ENCODE measurements at regions not wholly inside any gene's neighbourhood (a gene's known extent, or its start where the extent isn't known, plus 50 kb on each side); places are given as distances from the start of the nearest gene placed in this dataset.

- H3K27ac Mint-ChIP-seq = no peak overlapping the region
Observed at GRCh38 chr12:90631591-90632212, 323.3 kb downstream of the CCER1 start.

GRCh38 chr12:90630006-90630405 is 325.0 kb downstream of the CCER1 start:
- H3K27me3 Mint-ChIP-seq (ENCODE audit: low read depth) = no peaks in the 10 kb centered on the region
- no peak overlapping the region for H3K27ac Mint-ChIP-seq
- H3K4me3 Mint-ChIP-seq = no peak overlapping the region
- H3K36me3 Mint-ChIP-seq (ENCODE audit: low read depth) = no peaks in the 10 kb centered on the region
- no peaks in the 10 kb centered on the region for H3K4me1 Mint-ChIP-seq (ENCODE audit: low read depth)
- H3K9me3 Mint-ChIP-seq = no peaks in the 10 kb centered on the region

More at GRCh38 chr12:90631591-90632212, 323.3 kb downstream of the CCER1 start:
- no peaks in the 10 kb centered on the region for H3K4me1 Mint-ChIP-seq (ENCODE audit: low read depth)
- H3K27me3 Mint-ChIP-seq (ENCODE audit: low read depth) = no peaks in the 10 kb centered on the region
- no peaks in the 10 kb centered on the region for H3K36me3 Mint-ChIP-seq (ENCODE audit: low read depth)
- no peak overlapping the region for H3K4me3 Mint-ChIP-seq
- no peaks in the 10 kb centered on the region for H3K9me3 Mint-ChIP-seq

GRCh38 chr12:90628213-90628612 is 326.8 kb downstream of the CCER1 start:
- Mint-ChIP-seq H3K9me3 (no peaks in the 10 kb centered on the region), H3K36me3 (ENCODE audit: low read depth) (no peaks in the 10 kb centered on the region), H3K4me3 (no peak overlapping the region), H3K4me1 (ENCODE audit: low read depth) (no peaks in the 10 kb centered on the region), H3K27ac (no peak overlapping the region), H3K27me3 (ENCODE audit: low read depth) (no peaks in the 10 kb centered on the region)

GRCh38 chr12:90627180-90627896 is 327.6 kb downstream of the CCER1 start:
- no peaks in the 10 kb centered on the region for H3K4me1 Mint-ChIP-seq (ENCODE audit: low read depth)
- H3K36me3 Mint-ChIP-seq (ENCODE audit: low read depth) = no peaks in the 10 kb centered on the region
- no peaks in the 10 kb centered on the region for H3K27me3 Mint-ChIP-seq (ENCODE audit: low read depth)
- H3K9me3 Mint-ChIP-seq = no peaks in the 10 kb centered on the region
- H3K4me3 Mint-ChIP-seq = no peak overlapping the region
- H3K27ac Mint-ChIP-seq = no peak overlapping the region

GRCh38 chr12:90622431-90622830 is 332.5 kb downstream of the CCER1 start:
- Mint-ChIP-seq H3K36me3 (ENCODE audit: low read depth) (no peaks in the 10 kb centered on the region), H3K4me1 (ENCODE audit: low read depth) (no peaks in the 10 kb centered on the region), H3K4me3 (no peak overlapping the region), H3K9me3 (no peaks in the 10 kb centered on the region), H3K27me3 (ENCODE audit: low read depth) (no peaks in the 10 kb centered on the region), H3K27ac (no peak overlapping the region)

- no peak overlapping the region for H3K4me3 Mint-ChIP-seq
- H3K27me3 Mint-ChIP-seq (ENCODE audit: low read depth) = no peaks in the 10 kb centered on the region
- no peaks in the 10 kb centered on the region for H3K9me3 Mint-ChIP-seq
- no peak overlapping the region for H3K27ac Mint-ChIP-seq
- H3K36me3 Mint-ChIP-seq (ENCODE audit: low read depth) = no peaks in the 10 kb centered on the region
- H3K4me1 Mint-ChIP-seq (ENCODE audit: low read depth) = no peaks in the 10 kb centered on the region
Observed at GRCh38 chr12:90621927-90622326, 333.0 kb downstream of the CCER1 start.

GRCh38 chr12:90619943-90620342 is 335.0 kb downstream of the CCER1 start:
- H3K27me3 Mint-ChIP-seq (ENCODE audit: low read depth) = no peaks in the 10 kb centered on the region
- H3K9me3 Mint-ChIP-seq = no peaks in the 10 kb centered on the region
- H3K27ac Mint-ChIP-seq = no peak overlapping the region
- no peaks in the 10 kb centered on the region for H3K36me3 Mint-ChIP-seq (ENCODE audit: low read depth)
- no peaks in the 10 kb centered on the region for H3K4me1 Mint-ChIP-seq (ENCODE audit: low read depth)
- H3K4me3 Mint-ChIP-seq = no peak overlapping the region

GRCh38 chr12:90618586-90618985 is 336.4 kb downstream of the CCER1 start:
- Mint-ChIP-seq H3K36me3 (ENCODE audit: low read depth) (no peaks in the 10 kb centered on the region), H3K27ac (no peak overlapping the region), H3K4me3 (no peak overlapping the region), H3K4me1 (ENCODE audit: low read depth) (no peaks in the 10 kb centered on the region), H3K27me3 (ENCODE audit: low read depth) (no peaks in the 10 kb centered on the region), H3K9me3 (no peaks in the 10 kb centered on the region)

GRCh38 chr12:90611891-90612290 is 343.1 kb downstream of the CCER1 start:
- Mint-ChIP-seq H3K4me3 (no peak overlapping the region), H3K36me3 (ENCODE audit: low read depth) (no peaks in the 10 kb centered on the region), H3K4me1 (ENCODE audit: low read depth) (no peaks in the 10 kb centered on the region), H3K9me3 (no peaks in the 10 kb centered on the region), H3K27me3 (ENCODE audit: low read depth) (no peaks in the 10 kb centered on the region), H3K27ac (no peak overlapping the region)

- H3K4me3 Mint-ChIP-seq = no peak overlapping the region
- H3K27me3 Mint-ChIP-seq (ENCODE audit: low read depth) = no peaks in the 10 kb centered on the region
- H3K4me1 Mint-ChIP-seq (ENCODE audit: low read depth) = no peaks in the 10 kb centered on the region
- no peaks in the 10 kb centered on the region for H3K9me3 Mint-ChIP-seq
- H3K36me3 Mint-ChIP-seq (ENCODE audit: low read depth) = no peaks in the 10 kb centered on the region
- H3K27ac Mint-ChIP-seq = no peak overlapping the region
Observed at GRCh38 chr12:90611048-90611447, 343.9 kb downstream of the CCER1 start.

GRCh38 chr12:90593596-90594295 is 361.2 kb downstream of the CCER1 start:
- Mint-ChIP-seq H3K4me1 (ENCODE audit: low read depth) (no peaks in the 10 kb centered on the region), H3K36me3 (ENCODE audit: low read depth) (no peaks in the 10 kb centered on the region), H3K4me3 (no peak overlapping the region), H3K27me3 (ENCODE audit: low read depth) (no peaks in the 10 kb centered on the region), H3K9me3 (no peaks in the 10 kb centered on the region), H3K27ac (no peak overlapping the region)

GRCh38 chr12:90589956-90590355 is 365.0 kb downstream of the CCER1 start:
- Mint-ChIP-seq H3K4me3 (no peak overlapping the region), H3K4me1 (ENCODE audit: low read depth) (no peaks in the 10 kb centered on the region), H3K9me3 (no peaks in the 10 kb centered on the region), H3K27ac (no peak overlapping the region), H3K27me3 (ENCODE audit: low read depth) (no peaks in the 10 kb centered on the region), H3K36me3 (ENCODE audit: low read depth) (no peaks in the 10 kb centered on the region)

- no peaks in the 10 kb centered on the region for H3K36me3 Mint-ChIP-seq (ENCODE audit: low read depth)
Observed at GRCh38 chr12:90585640-90586304, 369.2 kb downstream of the CCER1 start.

GRCh38 chr12:90576707-90577106 is 378.3 kb downstream of the CCER1 start:
- Mint-ChIP-seq H3K27ac (no peak overlapping the region), H3K27me3 (ENCODE audit: low read depth) (no peaks in the 10 kb centered on the region), H3K4me3 (no peak overlapping the region), H3K9me3 (no peaks in the 10 kb centered on the region), H3K36me3 (ENCODE audit: low read depth) (no peaks in the 10 kb centered on the region), H3K4me1 (ENCODE audit: low read depth) (no peaks in the 10 kb centered on the region)

More at GRCh38 chr12:90585640-90586304, 369.2 kb downstream of the CCER1 start:
- H3K9me3 Mint-ChIP-seq = no peaks in the 10 kb centered on the region
- H3K4me3 Mint-ChIP-seq = no peak overlapping the region
- H3K27ac Mint-ChIP-seq = no peak overlapping the region
- no peaks in the 10 kb centered on the region for H3K27me3 Mint-ChIP-seq (ENCODE audit: low read depth)
- H3K4me1 Mint-ChIP-seq (ENCODE audit: low read depth) = no peaks in the 10 kb centered on the region

Measured in T-helper 1 cell treated with Interleukin-12 subunit alpha and Interleukin-12 subunit beta and Interleukin-4 antibody, amounts not matched to agents 30 μg/mL and 1 μg/mL, for 36 hours (primary cell).